ENCODE measurements at regions not wholly inside any gene's neighbourhood (a gene's known extent, or its start where the extent isn't known, plus 50 kb on each side); places are given as distances from the start of the nearest gene placed in this dataset.
A peak's percentile ranks its signal among the peaks of the same experiment; 100 is the strongest.
"Not testable (repeated sequence)": the region's sequence is repeated elsewhere in the genome, so short reads cannot be mapped to it uniquely, and the experiment has no call there.

GRCh38 chr12:90687682-90688081 is 267.3 kb downstream of the CCER1 start:
- not testable (repeated sequence) for ATAC-seq

- ATAC-seq, result no peak
These were observed 271.1 kb downstream of the CCER1 start for GRCh38 chr12:90683871-90684270.

DNA sequence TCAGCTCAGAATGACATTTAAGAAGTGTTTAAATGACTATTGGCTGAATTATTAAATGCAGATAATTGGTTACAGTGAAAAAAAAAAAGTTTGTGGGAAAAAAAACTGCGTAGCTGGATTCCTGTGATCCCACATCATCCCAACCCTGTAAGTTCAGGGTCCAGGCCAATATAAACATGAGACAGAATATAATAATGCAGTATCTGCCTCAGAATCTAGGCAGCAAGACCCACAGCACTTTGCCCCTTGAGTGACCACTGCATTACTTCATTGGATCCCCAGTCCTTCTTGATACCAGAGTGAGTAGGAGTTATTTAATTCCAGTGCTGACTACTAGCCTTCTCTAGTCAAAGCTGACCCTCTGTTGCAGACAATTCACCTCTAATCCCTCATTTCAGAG is 272.6 kb downstream of the CCER1 start:
- no peak for ATAC-seq

GRCh38 chr12:90679674-90680073 is 275.3 kb downstream of the CCER1 start:
- ATAC-seq, result peak; percentile 73

DNA sequence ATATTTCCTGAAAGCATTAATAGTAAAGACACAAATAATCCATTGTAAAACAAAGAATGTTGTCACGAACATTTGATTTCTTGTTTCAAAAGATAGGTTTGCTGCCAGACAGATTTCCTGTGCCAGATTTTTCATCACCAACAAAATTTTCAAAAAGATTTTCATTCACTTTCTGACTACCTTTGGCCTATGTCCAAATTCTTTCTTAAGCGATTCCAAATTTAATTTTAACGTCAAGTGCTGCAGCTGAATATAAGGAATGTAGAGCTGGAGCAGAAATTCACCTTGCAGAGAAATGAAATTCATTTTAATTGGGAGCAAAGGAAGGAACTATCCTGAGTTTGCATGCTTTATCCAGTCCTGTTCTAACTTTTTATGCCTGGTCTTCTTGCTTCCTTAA is 277.4 kb downstream of the CCER1 start:
- no peak for ATAC-seq

- no peak for ATAC-seq
These were observed 277.9 kb downstream of the CCER1 start for GRCh38 chr12:90677055-90677454.

DNA sequence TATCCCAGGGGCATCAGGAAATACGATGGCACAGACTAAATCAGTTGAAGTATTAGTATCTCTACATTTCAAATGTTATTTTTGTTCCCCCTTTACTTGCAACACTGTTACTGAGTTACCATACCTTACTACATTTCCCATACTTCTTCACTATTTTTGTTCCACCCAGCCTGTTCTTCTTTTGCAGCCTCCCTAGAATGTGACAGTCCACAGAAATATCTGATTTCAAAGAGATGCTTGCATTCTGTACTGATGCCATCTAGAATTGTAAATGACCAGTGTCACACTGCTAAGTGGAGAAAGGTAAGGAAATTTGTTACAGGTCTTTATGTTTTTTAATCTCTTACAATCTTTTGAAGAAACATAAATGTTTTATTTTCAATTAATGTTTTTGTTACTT is 279.9 kb downstream of the CCER1 start:
- ATAC-seq, result no peak

DNA sequence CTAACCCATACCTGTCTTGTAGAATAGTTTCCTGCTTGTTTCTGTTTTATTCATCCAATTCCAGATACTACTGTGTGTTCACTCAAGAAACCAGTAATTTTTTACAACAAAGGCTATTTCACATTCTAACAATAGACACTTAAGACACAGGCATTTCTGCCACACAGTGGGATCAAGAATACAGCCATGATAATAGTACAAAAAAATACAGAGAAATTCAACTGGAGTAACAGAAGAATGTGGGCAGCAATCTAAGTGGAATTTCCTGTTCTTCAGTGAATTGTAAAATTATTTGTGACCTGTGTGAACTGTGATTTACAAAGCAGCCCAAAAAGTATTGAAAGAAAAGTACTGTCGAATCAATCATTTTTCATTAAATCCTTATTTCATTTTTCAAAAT is 282.9 kb downstream of the CCER1 start:
- ATAC-seq, result no peak

DNA sequence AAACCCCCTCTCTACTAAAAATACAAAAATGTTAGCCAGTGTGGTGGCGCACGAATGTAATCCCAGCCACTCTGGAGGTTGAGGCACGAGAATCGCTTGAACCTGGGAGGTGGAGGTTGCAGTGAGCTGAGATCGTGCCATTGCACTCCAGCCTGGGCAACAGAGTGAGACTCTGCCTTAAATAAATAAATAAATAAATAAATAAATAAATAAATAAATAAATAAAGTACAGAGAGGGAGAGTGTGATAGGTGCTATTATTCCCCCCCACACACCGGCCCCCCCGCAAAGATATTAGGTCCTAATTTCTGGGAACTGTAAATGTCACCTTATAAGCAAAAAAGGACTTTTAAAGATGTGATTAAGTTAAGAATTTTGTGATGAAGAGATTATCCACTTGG is 291.0 kb downstream of the CCER1 start:
- ATAC-seq, result not testable (repeated sequence)

DNA sequence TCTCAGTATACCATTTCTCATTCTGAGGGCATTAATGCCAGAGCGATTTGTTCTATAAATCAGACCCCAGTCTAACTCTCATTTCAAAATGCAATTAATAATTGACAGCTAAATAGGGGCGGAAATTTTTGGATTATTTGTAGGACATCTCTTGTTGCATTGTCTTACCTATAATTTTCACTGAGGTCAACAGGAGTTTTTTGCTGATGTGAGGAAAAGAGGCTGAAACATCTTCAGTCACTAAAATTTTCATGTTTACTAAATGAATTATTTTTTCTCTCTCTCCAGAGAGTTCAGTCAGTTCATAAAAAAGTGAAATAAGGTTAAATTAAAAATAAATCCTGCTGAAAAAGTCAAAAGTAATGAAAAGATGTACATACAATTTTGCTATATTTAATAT is 295.9 kb downstream of the CCER1 start:
- ATAC-seq, result no peak

DNA sequence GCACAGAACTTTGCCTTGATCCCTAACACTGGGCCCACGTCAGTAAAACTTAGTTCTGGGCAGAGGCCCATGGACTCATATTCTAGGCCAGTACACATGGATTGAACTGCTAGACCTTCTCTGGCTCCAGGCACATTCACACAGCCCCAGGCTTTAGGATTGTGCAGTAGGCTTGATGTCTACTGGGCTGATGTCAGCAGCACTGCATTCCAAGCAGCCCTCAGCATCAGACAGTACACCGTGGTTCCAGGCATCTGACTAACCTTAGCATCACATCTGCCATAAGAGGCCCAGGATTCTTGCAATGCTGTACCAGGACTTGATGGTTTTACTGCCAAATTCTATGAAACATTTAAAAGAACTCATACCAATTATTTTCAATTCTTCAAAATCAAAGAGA is 301.9 kb downstream of the CCER1 start:
- no peak for ATAC-seq

GRCh38 chr12:90652280-90652679 is 302.7 kb downstream of the CCER1 start:
- ATAC-seq, result peak; percentile 62

DNA sequence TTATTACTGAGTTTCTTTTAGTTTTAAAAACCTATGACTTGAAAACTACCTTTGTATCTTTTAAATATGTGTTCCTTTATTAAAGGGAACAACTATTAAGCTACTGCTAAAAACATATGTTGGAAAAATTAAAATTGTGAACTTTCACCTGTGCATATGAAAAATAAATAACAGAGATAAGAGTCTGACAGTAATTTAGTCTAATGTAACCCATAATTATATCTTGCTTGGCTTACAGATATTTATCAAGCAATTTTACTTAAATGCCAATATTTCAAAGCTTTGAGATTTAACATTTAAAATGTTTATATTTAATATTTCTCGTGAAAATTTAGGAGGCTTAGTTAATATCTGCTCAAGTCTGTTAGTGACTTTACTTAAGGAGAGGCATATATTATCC is 309.8 kb downstream of the CCER1 start:
- no peak for ATAC-seq

DNA sequence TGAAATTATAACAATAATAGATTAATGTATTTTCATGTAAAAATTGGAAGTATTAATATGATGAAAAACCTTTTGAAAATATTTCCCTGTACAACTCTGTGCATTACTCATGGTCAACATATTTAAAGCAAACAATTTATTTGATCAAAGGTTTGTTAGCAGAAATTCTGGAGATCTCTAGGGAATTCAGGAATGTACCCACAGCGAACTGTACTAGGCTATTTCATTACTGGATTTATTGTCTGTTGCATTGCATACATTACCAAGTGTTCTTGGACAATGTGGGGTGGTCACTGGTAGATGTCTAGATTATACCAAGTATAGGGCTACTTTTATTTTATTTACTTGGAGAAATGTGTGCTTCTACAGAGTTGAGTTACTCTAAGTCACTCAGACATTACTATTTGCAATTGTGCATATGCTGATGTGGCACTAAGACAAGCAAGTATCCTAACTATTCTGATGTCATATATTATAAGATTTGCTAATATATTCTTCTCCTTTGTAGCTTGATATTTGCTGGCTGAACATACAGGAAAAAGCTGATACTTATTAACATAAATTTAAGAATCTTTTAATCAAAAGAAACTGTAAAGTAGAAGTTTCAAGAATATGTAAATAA is 323.3 kb downstream of the CCER1 start:
- ATAC-seq, result no peak

- no peak for ATAC-seq
These were observed 325.0 kb downstream of the CCER1 start for GRCh38 chr12:90630006-90630405.

DNA sequence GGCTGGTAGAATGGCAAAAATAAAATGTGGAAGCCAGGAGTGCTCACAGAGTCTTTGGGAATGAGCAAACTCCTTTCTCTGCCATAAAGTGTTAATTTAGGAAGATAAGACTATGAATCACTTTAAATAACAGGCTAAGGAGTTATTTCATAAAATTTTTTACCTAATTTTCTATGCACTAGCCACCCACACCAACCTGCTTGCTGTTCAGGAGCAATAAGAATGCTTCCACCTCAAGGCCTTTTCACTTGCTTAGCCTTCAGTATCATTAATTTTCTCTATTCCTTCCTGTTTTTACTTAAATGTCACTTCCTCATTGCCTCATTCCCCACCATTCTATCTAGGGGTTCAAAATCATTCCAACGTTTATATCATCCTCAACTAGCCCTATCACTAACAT is 326.8 kb downstream of the CCER1 start:
- no peak for ATAC-seq

DNA sequence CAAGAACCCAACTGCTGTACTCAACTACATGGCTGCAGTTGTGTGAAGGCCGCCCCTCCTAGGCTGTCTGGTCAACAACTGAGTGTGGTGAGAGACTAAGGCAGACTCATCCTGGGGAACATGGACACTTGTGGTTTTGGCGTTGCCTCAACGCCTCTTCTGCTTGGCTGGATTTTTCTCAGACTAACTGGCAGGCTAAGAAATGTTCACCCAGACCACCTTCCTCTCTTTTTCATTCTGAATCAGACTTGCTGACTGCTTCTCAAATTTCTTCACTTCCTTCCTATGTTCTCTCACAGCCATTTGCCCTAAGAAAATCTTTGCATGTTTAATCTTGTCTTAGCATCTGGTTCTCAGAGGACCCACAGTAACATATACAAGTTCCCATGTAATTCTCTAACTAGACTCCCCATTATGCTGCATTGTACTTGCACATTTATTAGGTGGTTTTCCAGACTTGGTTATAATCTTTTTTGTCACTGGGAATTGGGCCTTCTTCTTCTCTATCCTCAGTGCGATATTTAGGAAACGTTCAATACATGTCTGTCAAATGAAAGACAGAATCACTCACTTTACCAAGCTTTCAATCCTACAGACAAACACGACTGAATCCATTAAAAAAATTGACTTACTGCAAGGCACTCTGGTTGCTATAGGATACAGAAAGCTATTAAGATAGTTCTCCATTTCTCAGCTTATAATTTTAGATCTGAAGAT is 327.6 kb downstream of the CCER1 start:
- ATAC-seq, result no peak

DNA sequence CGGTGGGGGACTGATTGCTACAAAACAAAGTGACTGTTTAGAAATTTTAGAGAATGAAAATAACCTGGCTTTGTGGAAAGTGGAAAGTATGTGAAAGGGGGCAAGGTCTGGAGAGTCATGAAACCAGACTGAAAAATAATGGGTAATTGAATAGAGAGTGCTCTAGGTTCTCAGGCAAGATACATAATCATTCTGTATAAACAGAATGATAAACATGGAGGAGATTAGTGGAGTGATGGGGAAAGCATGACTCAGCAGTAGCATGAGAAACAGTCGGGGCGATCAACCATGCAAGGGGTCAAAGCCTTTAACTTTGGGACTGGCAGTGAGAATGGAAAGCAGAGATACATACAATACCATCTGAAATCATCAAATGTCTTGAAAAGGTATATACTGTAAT is 332.5 kb downstream of the CCER1 start:
- no peak for ATAC-seq

- no peak for ATAC-seq
These were observed 333.0 kb downstream of the CCER1 start for GRCh38 chr12:90621927-90622326.

DNA sequence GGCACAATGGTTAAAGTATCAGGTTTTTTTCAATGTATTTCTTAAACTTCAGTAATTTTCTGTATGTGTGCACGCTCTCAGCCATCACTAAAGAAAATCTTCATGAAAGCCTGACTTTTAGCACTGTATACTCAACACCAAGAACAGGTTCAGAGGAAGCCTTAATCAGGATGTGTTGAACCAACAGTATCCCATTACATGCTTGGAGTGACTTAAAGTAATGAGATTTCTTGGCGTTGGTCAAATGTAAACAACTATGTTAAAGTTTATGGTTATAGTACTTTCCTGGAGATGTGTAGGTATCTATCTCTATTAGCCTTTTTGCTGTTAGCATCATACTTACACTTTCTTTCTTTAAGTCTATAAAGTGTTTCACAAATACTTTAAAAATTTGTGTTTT is 335.0 kb downstream of the CCER1 start:
- no peak for ATAC-seq

DNA sequence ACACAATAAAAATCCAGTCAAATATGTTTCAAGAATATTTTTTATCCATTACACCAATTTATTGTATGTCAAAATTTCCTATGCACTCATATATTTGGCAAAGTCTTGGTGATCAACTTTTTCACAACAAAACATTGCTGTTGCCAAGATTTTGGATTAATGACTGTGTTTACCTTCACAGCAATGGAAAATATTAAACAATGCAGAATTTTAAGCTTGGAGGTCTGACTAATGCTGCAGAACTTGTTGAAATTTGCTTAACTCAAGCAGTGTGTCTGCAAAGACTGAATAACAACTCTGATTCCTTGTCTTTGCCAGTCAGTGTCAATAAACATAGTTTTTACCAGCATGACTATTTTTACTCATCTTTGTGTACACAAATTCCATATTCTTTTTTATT is 336.4 kb downstream of the CCER1 start:
- no peak for ATAC-seq

- no peak for ATAC-seq
These were observed 343.1 kb downstream of the CCER1 start for GRCh38 chr12:90611891-90612290.

DNA sequence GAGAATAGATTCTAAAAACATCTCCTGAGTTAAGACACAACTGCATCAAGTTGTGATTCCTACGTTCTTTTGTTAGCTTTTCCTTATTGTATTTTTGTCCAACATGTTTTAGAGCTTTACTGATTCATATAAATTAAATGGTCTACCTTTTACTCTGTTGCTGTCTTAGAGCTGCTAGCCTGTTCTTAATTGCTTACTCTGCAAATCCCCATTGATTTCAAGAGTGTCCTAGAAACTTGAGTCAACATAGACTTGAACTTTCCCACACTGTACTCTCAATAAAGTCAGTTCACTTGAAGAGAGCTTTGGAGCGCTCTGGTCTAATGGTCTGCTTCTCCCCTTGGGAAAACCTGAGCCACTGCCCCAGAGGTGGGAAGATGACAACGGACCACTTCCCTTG is 343.9 kb downstream of the CCER1 start:
- ATAC-seq, result no peak

DNA sequence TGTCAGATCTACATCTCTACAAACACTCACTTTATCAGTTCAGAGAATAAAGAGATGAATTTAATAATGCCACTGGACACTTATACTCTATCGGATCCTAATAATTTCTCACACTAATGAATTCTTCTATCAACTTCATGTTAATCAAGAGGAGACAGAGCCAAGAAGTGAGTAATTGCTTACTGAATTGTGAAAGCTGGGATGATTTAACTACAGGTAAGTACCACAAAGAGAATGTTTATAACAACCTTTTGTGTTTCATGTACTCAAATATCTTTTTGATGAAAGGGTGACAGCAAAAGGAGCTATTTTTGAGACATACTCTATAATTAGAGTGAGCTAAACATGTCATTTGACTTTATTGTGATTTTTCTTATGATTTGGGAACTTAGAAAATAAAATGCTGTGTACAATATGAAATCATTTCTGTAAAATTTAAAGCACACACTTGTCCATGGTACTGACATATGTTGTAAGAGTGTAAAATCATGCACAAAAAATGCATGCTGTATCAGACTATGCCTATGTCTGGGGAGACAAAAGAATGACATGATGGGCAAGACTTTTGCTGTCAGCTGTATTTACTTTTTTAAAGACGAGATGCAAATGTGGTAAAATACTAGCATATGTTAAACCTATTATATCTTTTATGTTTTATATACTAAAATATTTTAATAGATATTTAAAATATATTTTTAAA is 361.2 kb downstream of the CCER1 start:
- ATAC-seq, result no peak

Measured in esophagus mucosa (tissue), 1 donor.